Progenitor cell of endocrine pancreas (in vitro differentiated cells): ENCODE measurements at regions not wholly inside any gene's neighbourhood (a gene's known extent, or its start where the extent isn't known, plus 50 kb on each side); places are given as distances from the start of the nearest gene placed in this dataset.

Source experiments
- DNase-seq: peaks from one replicate; pipeline ENCODE4 v3.0.0; 2021; ENCODE audit warnings: low spot score; ENCODE audit not compliant: unreplicated experiment
- H3K27ac Mint-ChIP-seq: 2 replicates; pipeline ENCODE4 v1.8.0; 2021; ENCODE audit warnings: mild to moderate bottlenecking, moderate library complexity, mixed read lengths
- H3K27me3 Mint-ChIP-seq: 2 replicates; pipeline ENCODE4 v1.8.0; 2021; ENCODE audit warnings: mixed read lengths
- H3K36me3 Mint-ChIP-seq: 2 replicates; pipeline ENCODE4 v1.8.0; 2022; ENCODE audit warnings: mixed read lengths; ENCODE audit not compliant: insufficient read depth
- H3K4me1 Mint-ChIP-seq: 2 replicates; pipeline ENCODE4 v1.8.0; 2021; ENCODE audit warnings: low read depth, mixed read lengths
- H3K4me3 Mint-ChIP-seq: 2 replicates; pipeline ENCODE4 v1.8.0; 2021; ENCODE audit warnings: low read depth, mild to moderate bottlenecking, moderate library complexity, mixed read lengths
- H3K9me3 Mint-ChIP-seq: 2 replicates; pipeline ENCODE4 v1.8.0; 2021; ENCODE audit warnings: low read depth, mixed read lengths
- TF ChIP-seq, protein P1 (sequence below): fragments of 200-600 bp; sonication (generic); IDR thresholded peaks from one replicate; pipeline ENCODE4 v1.5.0; 2021; ENCODE audit warnings: antibody characterized with exemption, mild to moderate bottlenecking; ENCODE audit not compliant: unreplicated experiment

DNA sequence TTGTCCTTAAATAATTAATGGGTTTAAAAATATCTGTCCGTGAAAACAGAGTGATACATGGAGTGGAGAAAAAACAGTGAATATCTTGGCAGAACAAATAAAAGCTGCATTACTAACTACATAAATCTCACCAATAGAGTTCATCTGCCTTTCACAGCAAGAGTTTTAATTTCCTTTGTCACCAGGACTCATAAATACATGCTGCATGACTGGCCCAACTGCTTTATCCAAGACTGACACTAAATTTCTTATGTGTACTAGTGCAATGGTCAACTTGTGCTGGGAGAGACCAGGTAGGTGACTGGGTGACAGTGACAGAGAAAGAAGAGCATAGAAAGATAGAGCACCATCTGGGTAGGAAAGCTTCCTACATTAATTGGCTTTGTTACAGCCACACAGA, 402.8 kb downstream of the RAD51AP2 start:
- H3K36me3 Mint-ChIP-seq: no peaks in the 10 kb centered on the region
- TF ChIP-seq, protein P1, sequence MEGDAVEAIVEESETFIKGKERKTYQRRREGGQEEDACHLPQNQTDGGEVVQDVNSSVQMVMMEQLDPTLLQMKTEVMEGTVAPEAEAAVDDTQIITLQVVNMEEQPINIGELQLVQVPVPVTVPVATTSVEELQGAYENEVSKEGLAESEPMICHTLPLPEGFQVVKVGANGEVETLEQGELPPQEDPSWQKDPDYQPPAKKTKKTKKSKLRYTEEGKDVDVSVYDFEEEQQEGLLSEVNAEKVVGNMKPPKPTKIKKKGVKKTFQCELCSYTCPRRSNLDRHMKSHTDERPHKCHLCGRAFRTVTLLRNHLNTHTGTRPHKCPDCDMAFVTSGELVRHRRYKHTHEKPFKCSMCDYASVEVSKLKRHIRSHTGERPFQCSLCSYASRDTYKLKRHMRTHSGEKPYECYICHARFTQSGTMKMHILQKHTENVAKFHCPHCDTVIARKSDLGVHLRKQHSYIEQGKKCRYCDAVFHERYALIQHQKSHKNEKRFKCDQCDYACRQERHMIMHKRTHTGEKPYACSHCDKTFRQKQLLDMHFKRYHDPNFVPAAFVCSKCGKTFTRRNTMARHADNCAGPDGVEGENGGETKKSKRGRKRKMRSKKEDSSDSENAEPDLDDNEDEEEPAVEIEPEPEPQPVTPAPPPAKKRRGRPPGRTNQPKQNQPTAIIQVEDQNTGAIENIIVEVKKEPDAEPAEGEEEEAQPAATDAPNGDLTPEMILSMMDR: no peak
- peaks cover 1% of the 10 kb centered on the region for H3K4me1 Mint-ChIP-seq
- H3K27me3 Mint-ChIP-seq: no peaks in the 10 kb centered on the region
- H3K4me3 Mint-ChIP-seq: no peak overlapping the region
- no peak for DNase-seq
- no peak overlapping the region for H3K27ac Mint-ChIP-seq
- H3K9me3 Mint-ChIP-seq: no peaks in the 10 kb centered on the region

DNA sequence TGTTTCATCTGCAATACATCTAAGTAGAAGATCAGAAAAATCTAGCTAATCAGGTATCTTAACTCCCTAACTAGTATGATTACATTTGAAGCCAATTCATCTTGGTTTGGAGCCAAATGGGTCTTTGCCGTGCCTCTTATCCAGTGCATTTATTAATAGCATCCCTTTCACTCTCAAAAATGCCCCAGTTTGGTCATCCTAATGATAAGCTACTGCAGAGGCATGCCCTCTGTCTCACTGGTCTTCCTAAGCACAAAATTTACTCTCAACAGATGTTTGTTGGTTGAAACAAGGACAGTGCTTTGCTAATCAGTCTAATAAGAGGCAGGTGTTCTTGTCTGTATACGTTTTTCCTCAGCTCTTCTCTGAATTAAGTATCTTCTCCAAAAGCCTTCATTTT, 403.2 kb downstream of the RAD51AP2 start:
- no peaks in the 10 kb centered on the region for H3K27me3 Mint-ChIP-seq
- DNase-seq: no peak

DNA sequence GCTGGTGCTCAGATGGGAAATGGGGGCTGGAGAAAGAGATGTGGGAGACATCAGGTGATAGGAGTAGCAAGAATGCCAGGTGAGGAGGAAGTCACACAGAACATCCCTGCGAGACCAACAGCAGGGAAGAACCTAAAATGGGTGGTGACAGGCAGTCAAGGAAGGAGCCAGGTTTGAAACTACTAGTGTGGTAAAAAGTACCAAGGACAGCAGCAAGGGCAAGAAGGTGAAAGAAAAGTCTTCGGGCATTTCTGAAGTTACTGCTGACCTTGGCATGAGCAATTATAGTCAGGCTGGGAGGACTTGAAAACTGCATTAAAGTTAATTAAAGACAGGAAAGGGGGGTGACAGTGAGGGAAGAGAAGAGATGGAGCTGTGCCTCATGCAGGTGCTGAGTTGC, 410.4 kb downstream of the RAD51AP2 start:
- no peaks in the 10 kb centered on the region for H3K9me3 Mint-ChIP-seq
- TF ChIP-seq, protein P1: no peak

More for the DNA sequence above, 403.2 kb downstream of the RAD51AP2 start:
- TF ChIP-seq, protein P1: no peak
- Mint-ChIP-seq H3K4me1 (peaks cover 1% of the 10 kb centered on the region), H3K9me3 (no peaks in the 10 kb centered on the region), H3K36me3 (no peaks in the 10 kb centered on the region), H3K4me3 (no peak overlapping the region), H3K27ac (no peak overlapping the region)

DNA sequence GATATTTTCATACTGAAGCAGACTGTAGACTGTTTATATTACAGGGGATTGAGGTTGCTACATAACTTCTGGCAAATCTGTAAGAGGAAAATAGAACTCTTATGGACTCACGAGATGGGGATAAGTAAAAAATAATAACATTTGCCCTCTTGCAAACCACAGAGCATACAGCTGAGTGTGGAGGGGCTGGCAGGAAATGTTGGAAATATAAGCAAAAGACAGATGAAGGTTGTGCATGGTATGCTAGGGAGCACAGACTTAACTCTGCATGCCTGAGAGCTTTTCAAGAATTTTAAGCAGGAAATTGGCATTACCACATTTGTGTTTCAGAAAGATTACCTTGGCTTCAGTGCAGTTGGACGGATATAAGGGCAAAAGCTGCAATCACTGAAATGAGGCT, 411.1 kb downstream of the RAD51AP2 start:
- TF ChIP-seq, protein P1: no peak
- DNase-seq: no peak
- H3K36me3 Mint-ChIP-seq: no peaks in the 10 kb centered on the region
- no peaks in the 10 kb centered on the region for H3K9me3 Mint-ChIP-seq
- no peak overlapping the region for H3K27ac Mint-ChIP-seq
- H3K4me1 Mint-ChIP-seq: peaks cover 1% of the 10 kb centered on the region
- peaks cover 3% of the 10 kb centered on the region for H3K27me3 Mint-ChIP-seq
- H3K4me3 Mint-ChIP-seq: no peak overlapping the region

More for the DNA sequence above, 410.4 kb downstream of the RAD51AP2 start:
- H3K27ac Mint-ChIP-seq: no peak overlapping the region
- no peak overlapping the region for H3K4me3 Mint-ChIP-seq
- peaks cover 3% of the 10 kb centered on the region for H3K27me3 Mint-ChIP-seq
- peaks cover 1% of the 10 kb centered on the region for H3K4me1 Mint-ChIP-seq
- no peaks in the 10 kb centered on the region for H3K36me3 Mint-ChIP-seq
- no peak for DNase-seq

DNA sequence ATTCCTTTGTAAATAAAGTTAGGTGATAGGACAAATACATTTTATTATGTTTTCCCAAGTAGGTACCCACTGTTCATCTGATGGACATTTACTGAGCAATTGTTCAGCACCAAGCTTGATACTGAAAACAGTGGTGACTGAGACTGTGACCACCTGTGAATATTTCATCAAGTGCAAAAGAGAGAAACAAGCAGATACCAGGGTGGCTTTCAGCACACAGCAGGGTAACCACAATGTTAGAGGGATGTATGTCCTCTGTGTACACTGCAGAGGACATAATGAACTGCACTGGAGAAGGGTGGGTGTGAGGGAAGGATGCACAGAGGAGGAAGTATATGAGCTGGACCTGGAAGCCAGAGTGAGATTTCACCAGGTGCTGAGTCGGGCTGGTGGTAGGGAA, 411.8 kb downstream of the RAD51AP2 start:
- no peak overlapping the region for H3K27ac Mint-ChIP-seq
- no peak for DNase-seq
- no peak overlapping the region for H3K4me3 Mint-ChIP-seq
- no peaks in the 10 kb centered on the region for H3K36me3 Mint-ChIP-seq
- TF ChIP-seq, protein P1: no peak
- H3K4me1 Mint-ChIP-seq: no peaks in the 10 kb centered on the region
- peaks cover 3% of the 10 kb centered on the region for H3K27me3 Mint-ChIP-seq
- no peaks in the 10 kb centered on the region for H3K9me3 Mint-ChIP-seq
